HEK293 (cell line): ENCODE measurements at regions not wholly inside any gene's neighbourhood (a gene's known extent, or its start where the extent isn't known, plus 50 kb on each side); places are given as distances from the start of the nearest gene placed in this dataset.

Source experiments
- HOXA7 ChIP-seq: sonication (generic); formaldehyde crosslinking; IDR thresholded peaks from 2 replicates; pipeline ENCODE4 v1.8.1; 2022; ENCODE audit warnings: missing genetic modification reagents, borderline replicate concordance
- ZBTB21 ChIP-seq: fragments of 450-650 bp; formaldehyde crosslinking; IDR thresholded peaks from 2 replicates; pipeline ENCODE4 v1.5.1; 2017; ENCODE audit warnings: missing biosample characterization, missing genetic modification characterization
- ZBTB26 ChIP-seq: fragments of 450-650 bp; formaldehyde crosslinking; optimal IDR thresholded peaks from 2 replicates; pipeline ENCODE3; 2016; ENCODE audit warnings: missing biosample characterization, mild to moderate bottlenecking, missing genetic modification characterization
- ZBTB49 ChIP-seq: fragments of 450-650 bp; formaldehyde crosslinking; IDR thresholded peaks from 2 replicates; pipeline ENCODE4 v1.5.1; 2016; ENCODE audit warnings: missing biosample characterization, missing genetic modification characterization, low read depth
- ZNF133 ChIP-seq: fragments of 450-650 bp; formaldehyde crosslinking; IDR thresholded peaks from 2 replicates; pipeline ENCODE4 v1.5.1; 2016; ENCODE audit warnings: missing biosample characterization, missing genetic modification characterization
- ZNF146 ChIP-seq: fragments of 450-650 bp; formaldehyde crosslinking; IDR thresholded peaks from 2 replicates; pipeline ENCODE4 v1.5.1; 2016; ENCODE audit warnings: missing biosample characterization, missing genetic modification characterization
- ZNF175 ChIP-seq: fragments of 450-650 bp; formaldehyde crosslinking; IDR thresholded peaks from 2 replicates; pipeline ENCODE4 v1.5.1; 2016; ENCODE audit warnings: missing biosample characterization, missing genetic modification characterization
- ZNF274 ChIP-seq, 2 experiments: fragments of 200-500 bp in 1 of 2; fragments of 450-650 bp in 1 of 2; sonication (Bioruptor generic) in 1 of 2; formaldehyde crosslinking in 1 of 2; IDR thresholded peaks; 2 replicates each; pipeline versions ENCODE4 v1.5.1 to v1.6.1; 2014 to 2016; ENCODE audit warnings: borderline replicate concordance in 1 of 2, inconsistent platforms in 1 of 2, low read length in 1 of 2, missing biosample characterization in 1 of 2, missing genetic modification characterization in 1 of 2
- ZNF416 ChIP-seq: fragments of 450-650 bp; formaldehyde crosslinking; IDR thresholded peaks from 2 replicates; pipeline ENCODE4 v1.5.1; 2016; ENCODE audit warnings: missing biosample characterization, missing genetic modification characterization
- ZNF48 ChIP-seq: fragments of 450-650 bp; formaldehyde crosslinking; IDR thresholded peaks from 2 replicates; pipeline ENCODE4 v1.5.1; 2016; ENCODE audit warnings: missing biosample characterization, missing genetic modification characterization
- ZNF830 ChIP-seq: fragments of 450-650 bp; IDR thresholded peaks from 2 replicates; pipeline ENCODE4 v1.5.0; 2018; ENCODE audit warnings: missing biosample characterization, missing genetic modification characterization, low read depth, mild to moderate bottlenecking, moderate library complexity
- TF ChIP-seq, protein P1 (sequence below): fragments of 450-650 bp; formaldehyde crosslinking; IDR thresholded peaks from 2 replicates; pipeline ENCODE4 v1.5.1; 2016; ENCODE audit warnings: missing biosample characterization, missing genetic modification characterization
- TF ChIP-seq, protein P2 (sequence below): fragments of 450-650 bp; formaldehyde crosslinking; IDR thresholded peaks from 2 replicates; pipeline ENCODE4 v1.5.1; 2016; ENCODE audit warnings: missing biosample characterization, missing genetic modification characterization
- TF ChIP-seq, protein P3 (sequence below): fragments of 450-650 bp; formaldehyde crosslinking; IDR thresholded peaks from 2 replicates; pipeline ENCODE4 v1.5.1; 2016; ENCODE audit warnings: missing biosample characterization, missing genetic modification characterization, low read depth

DNA sequence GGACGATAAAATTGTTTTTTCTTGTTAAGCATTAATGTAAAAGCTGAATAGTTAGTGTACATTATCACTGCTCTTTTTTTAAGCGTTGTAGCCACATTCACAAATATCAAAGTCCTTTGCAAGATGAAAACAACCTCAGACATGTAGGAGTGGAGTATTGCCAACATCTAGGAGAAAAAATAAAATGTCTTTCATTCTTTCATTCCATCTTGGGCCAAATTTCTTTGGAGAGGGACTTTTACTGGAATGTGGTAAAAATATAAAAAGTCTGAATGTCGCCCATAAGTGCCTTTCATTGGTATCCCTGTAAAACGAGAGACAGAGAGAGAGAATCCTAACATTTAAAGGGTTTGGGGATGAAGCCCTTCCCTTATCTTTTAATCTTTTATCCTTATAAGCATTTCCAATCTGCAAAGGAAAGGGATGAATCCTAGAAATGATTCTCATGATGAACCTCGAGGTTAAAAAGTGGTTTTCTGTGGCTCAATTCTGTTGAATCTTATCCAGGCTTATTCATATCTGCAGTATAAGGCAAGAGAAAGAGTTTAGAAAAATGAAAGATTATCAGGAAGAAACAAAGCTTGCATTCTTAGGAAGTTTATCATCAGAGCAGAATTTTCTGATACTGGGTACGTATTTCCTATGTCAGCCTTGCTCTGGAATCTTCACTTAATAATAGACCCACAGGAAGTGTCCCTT lies 1031.7 kb downstream of the MCTP2 start:
- TF ChIP-seq, protein P1, sequence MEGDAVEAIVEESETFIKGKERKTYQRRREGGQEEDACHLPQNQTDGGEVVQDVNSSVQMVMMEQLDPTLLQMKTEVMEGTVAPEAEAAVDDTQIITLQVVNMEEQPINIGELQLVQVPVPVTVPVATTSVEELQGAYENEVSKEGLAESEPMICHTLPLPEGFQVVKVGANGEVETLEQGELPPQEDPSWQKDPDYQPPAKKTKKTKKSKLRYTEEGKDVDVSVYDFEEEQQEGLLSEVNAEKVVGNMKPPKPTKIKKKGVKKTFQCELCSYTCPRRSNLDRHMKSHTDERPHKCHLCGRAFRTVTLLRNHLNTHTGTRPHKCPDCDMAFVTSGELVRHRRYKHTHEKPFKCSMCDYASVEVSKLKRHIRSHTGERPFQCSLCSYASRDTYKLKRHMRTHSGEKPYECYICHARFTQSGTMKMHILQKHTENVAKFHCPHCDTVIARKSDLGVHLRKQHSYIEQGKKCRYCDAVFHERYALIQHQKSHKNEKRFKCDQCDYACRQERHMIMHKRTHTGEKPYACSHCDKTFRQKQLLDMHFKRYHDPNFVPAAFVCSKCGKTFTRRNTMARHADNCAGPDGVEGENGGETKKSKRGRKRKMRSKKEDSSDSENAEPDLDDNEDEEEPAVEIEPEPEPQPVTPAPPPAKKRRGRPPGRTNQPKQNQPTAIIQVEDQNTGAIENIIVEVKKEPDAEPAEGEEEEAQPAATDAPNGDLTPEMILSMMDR (tag by site-specific recombination): no peak
- TF ChIP-seq ZNF274 (IDR thresholded peaks at IDR 0.05; ENCODE audit: low read length) (no peak), ZNF274 (tag by site-specific recombination; IDR thresholded peaks at IDR 0.05; ENCODE audit: borderline replicate concordance) (no peak), ZNF830 (tag by site-specific recombination) (no peak), ZNF146 (tag by site-specific recombination) (no peak), ZBTB49 (tag by site-specific recombination) (no peak), ZNF416 (no peak), ZNF48 (tag by site-specific recombination) (no peak), HOXA7 (CRISPR knock-in tag) (no peak), ZNF133 (no peak), ZNF175 (tag by site-specific recombination) (no peak), ZBTB21 (tag by site-specific recombination) (no peak), ZBTB26 (tag by site-specific recombination) (no peak)
- TF ChIP-seq, protein P2, sequence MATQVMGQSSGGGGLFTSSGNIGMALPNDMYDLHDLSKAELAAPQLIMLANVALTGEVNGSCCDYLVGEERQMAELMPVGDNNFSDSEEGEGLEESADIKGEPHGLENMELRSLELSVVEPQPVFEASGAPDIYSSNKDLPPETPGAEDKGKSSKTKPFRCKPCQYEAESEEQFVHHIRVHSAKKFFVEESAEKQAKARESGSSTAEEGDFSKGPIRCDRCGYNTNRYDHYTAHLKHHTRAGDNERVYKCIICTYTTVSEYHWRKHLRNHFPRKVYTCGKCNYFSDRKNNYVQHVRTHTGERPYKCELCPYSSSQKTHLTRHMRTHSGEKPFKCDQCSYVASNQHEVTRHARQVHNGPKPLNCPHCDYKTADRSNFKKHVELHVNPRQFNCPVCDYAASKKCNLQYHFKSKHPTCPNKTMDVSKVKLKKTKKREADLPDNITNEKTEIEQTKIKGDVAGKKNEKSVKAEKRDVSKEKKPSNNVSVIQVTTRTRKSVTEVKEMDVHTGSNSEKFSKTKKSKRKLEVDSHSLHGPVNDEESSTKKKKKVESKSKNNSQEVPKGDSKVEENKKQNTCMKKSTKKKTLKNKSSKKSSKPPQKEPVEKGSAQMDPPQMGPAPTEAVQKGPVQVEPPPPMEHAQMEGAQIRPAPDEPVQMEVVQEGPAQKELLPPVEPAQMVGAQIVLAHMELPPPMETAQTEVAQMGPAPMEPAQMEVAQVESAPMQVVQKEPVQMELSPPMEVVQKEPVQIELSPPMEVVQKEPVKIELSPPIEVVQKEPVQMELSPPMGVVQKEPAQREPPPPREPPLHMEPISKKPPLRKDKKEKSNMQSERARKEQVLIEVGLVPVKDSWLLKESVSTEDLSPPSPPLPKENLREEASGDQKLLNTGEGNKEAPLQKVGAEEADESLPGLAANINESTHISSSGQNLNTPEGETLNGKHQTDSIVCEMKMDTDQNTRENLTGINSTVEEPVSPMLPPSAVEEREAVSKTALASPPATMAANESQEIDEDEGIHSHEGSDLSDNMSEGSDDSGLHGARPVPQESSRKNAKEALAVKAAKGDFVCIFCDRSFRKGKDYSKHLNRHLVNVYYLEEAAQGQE: no peak
- TF ChIP-seq, protein P3, sequence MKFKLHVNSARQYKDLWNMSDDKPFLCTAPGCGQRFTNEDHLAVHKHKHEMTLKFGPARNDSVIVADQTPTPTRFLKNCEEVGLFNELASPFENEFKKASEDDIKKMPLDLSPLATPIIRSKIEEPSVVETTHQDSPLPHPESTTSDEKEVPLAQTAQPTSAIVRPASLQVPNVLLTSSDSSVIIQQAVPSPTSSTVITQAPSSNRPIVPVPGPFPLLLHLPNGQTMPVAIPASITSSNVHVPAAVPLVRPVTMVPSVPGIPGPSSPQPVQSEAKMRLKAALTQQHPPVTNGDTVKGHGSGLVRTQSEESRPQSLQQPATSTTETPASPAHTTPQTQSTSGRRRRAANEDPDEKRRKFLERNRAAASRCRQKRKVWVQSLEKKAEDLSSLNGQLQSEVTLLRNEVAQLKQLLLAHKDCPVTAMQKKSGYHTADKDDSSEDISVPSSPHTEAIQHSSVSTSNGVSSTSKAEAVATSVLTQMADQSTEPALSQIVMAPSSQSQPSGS (tag by site-specific recombination): no peak
